Cerebellar nuclear complex (tissue), 1 donor: ENCODE measurements at regions not wholly inside any gene's neighbourhood (a gene's known extent, or its start where the extent isn't known, plus 50 kb on each side); places are given as distances from the start of the nearest gene placed in this dataset.

Source experiments
- DNase-seq, 2 experiments: peaks; one replicate each; lab custom pipeline; 2025; lab: John Stamatoyannopoulos, UW

DNA sequence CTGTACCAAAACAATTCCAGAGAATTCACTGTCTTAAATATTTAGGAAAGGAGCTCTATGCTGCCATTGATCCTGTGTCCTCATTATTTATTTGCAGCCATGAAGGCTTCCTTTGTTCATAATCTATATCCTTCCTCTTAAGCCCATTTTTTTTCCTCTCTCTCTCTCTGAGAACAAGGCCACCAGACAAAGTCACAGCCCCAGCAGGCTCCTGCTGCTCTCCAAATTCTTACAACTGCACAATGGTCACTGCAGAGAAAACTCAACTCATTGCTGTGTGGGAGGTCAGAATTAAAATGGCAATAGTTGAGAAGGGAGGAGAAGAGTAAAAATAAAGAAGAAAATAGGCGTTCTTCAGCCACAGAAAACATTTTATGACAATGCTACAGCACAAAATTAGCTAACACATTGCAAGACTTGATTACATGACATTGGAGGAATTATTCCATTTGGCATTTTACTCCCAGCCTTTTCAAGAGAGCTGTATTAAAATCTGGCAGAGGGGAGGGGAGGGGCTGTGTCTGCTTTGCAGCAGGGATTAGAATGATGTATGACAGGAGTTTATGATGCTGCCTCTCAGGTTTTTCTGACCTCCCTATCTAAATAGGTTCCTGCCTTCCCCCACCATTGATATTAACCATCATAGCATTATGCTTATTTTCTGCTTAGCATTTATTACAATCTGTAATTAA is 399.7 kb upstream of the THBS1 start:
- no peak for DNase-seq

DNA sequence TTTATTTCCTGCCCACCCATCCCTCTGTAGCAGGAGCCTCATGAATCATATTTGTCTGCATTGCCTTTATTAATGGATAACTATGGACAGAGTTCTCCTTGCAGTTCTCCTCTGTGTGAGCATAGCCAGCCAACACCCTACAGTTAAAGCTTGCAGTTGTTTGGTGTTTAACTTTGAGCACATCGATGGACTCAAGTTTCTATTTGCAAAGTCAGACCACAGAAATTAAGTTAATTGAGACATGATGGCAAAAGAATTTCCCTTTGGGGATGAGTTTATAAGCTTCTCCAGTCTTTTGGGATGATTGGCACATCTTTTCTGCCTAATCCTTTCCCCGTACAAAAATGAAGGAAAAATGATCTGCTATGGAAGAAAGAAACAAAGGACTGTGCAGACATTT is 398.9 kb upstream of the THBS1 start:
- DNase-seq: no peak

GRCh38 chr15:39183164-39183881 is 397.6 kb upstream of the THBS1 start:
- no peak for DNase-seq

GRCh38 chr15:39184701-39185390 is 396.0 kb upstream of the THBS1 start:
- no peak for DNase-seq

DNA sequence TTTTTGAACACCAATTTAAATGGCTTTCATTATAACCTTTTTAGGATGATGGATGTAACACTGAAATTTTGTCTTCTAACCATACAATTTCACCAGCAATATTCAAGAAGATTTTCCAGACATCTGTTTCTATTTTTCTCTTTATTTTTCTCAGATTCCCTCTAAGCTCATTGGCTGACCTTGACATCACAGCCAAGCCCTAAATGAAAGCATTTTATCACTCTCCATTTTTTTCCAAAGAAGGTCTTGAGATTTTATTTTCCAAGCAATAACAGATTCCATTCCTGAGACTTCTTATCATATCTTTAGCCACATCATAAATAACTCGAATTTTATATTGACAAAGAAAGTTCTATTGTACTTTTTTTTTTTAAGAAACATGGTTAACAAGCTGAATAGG is 392.6 kb upstream of the THBS1 start:
- DNase-seq: no peak

GRCh38 chr15:39188930-39189329 is 391.9 kb upstream of the THBS1 start:
- DNase-seq: no peak

- no peak for DNase-seq
Observed at GRCh38 chr15:39191871-39192291, 389.0 kb upstream of the THBS1 start.

DNA sequence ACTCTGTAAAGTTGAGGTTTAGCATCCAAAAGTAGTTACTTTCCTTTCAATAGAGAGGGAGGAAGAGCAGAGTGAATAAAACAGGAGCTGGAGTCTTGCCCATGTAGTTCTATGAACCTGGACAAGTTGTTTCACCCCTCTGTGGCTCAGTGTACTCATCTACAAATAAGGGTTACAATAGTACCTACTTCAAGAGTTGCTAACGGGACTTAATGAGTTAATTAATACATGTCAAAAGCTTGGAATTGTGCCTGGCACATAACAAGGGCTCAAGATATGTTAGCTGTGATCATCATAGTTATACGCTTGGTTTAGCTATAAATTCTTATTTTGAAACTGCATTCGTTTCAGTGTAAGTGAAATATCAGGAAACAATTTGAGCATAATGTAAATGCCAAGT is 388.5 kb upstream of the THBS1 start:
- DNase-seq: no peak

DNA sequence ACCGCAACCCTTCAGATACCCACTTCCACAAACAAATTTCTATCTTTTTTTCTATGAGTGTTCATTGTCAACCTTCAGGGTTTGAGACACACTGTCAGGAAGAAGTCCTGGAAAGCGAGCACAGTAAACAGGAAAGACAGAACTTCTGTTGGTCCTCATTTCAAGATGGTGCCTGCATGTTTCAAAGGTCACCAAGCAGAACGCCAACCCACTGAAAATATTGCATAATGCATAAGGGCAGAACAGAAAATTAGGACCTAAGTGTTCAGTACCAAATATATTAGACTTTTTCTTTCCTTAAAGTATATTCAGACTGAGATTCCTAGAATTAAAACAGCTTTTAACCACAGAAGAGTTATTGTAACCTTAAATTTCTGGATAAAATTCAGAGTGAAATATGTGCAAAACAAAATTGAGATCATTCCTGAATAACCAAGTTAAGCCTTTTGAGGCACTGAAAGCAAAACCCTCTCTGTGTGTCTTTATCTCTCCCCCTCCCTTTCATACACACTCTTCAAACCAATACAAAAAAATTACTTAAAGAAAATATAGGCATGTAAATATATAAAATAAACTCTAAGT is 387.8 kb upstream of the THBS1 start:
- DNase-seq: no peak

GRCh38 chr15:39193611-39194010 is 387.3 kb upstream of the THBS1 start:
- no peak for DNase-seq

GRCh38 chr15:39194106-39194830 is 386.6 kb upstream of the THBS1 start:
- DNase-seq: no peak

- no peak for DNase-seq
Observed at GRCh38 chr15:39195961-39196486, 384.9 kb upstream of the THBS1 start.

DNA sequence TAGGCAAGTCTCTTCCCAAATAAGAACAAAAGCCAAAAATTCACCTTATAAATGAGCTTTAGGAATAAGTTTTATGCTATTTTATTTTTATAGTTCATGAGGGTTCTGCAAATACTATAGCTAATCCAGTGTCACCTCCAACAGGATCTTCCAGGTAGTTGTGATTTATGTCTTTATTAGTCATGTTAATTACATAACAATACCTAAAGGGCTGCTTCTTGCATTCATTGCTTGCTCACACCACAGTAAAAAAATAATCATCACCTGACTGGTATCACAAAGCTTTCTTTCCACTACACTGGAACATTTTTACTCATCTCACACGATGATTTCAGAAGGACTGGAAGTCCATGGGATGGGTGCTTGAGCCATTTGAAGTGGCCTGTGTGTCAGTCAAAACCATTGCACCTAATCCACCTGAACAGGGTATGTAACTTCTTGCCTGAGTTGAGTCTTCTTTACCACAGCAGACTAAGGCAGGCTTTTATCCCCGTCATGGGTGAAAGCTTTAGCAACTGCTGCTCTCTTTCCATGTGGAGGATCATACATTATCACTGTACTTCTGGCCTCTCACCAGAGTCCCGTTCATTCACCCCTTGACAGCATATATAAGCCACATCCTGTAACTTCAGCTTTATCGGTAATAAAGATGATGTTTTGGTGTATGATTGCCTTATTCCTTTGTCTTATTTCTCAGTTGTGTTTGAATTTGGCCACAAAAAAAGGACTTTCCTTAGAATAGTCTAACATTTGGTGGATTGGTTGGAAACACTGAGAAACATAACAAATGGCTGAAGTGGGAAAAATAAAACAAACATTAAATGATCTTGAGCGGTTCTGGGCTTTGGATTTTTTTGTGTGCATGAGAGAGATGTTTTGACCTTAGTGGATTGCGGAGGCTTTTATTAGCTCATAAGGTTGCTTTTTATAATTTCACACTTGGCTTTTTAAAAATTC is 382.6 kb upstream of the THBS1 start:
- no peak for DNase-seq

GRCh38 chr15:39199076-39199475 is 381.8 kb upstream of the THBS1 start:
- DNase-seq: no peak

DNA sequence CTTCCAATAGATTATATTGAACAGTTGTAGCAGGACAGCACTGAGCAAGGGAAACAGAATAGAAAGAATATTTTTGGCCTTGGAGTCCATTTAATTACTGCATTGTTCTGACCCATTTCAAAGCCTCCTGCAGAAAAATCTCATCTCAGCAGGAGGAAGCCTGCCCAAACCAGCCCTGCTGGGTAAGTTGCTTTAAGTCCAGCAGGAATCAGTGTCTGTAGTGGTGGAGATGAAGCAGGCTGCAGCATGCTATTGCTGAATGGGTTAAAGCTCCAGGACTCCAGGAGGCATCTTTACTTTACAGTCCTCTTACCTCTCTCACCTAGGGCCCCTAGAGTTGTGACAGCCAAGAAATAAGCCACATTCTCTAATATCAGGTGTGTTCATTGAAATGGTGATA is 380.3 kb upstream of the THBS1 start:
- no peak for DNase-seq

- no peak for DNase-seq
Observed at GRCh38 chr15:39202641-39203040, 378.2 kb upstream of the THBS1 start.

DNA sequence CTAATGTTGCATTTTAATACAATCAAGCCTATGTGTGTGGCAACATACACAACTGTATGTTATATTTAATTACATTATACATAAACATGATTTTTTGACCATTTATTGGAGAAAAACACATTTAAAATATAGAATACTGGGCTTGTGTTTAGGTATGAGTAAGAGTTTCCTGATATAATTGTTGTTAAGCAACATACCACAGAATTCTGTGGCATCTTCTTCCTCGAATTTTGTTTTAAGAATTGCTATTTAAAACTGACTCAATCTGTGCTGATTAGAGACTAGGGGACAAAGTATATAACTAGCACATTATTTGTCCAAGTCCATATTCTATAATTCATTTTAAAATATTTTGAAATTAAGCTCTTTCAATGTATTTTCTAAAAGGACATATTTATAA is 376.8 kb upstream of the THBS1 start:
- no peak for DNase-seq

GRCh38 chr15:39205081-39205480 is 375.8 kb upstream of the THBS1 start:
- no peak for DNase-seq

- no peak for DNase-seq
Observed at GRCh38 chr15:39205506-39206371, 375.1 kb upstream of the THBS1 start.
